ENCODE measurements at regions not wholly inside any gene's neighbourhood (a gene's known extent, or its start where the extent isn't known, plus 50 kb on each side); places are given as distances from the start of the nearest gene placed in this dataset.

- TF ChIP-seq, protein P1, sequence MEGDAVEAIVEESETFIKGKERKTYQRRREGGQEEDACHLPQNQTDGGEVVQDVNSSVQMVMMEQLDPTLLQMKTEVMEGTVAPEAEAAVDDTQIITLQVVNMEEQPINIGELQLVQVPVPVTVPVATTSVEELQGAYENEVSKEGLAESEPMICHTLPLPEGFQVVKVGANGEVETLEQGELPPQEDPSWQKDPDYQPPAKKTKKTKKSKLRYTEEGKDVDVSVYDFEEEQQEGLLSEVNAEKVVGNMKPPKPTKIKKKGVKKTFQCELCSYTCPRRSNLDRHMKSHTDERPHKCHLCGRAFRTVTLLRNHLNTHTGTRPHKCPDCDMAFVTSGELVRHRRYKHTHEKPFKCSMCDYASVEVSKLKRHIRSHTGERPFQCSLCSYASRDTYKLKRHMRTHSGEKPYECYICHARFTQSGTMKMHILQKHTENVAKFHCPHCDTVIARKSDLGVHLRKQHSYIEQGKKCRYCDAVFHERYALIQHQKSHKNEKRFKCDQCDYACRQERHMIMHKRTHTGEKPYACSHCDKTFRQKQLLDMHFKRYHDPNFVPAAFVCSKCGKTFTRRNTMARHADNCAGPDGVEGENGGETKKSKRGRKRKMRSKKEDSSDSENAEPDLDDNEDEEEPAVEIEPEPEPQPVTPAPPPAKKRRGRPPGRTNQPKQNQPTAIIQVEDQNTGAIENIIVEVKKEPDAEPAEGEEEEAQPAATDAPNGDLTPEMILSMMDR (IDR thresholded peaks at IDR 0.05) = no peak
- TF ChIP-seq POLR2A (IDR thresholded peaks at IDR 0.05) = no peak
Observed at GRCh38 chrX:771536-771935, 140.9 kb downstream of the SHOX start.

Measured in upper lobe of left lung (tissue), 4 donors.